NCI-H1694 (cell line): ENCODE measurements at regions not wholly inside any gene's neighbourhood (a gene's known extent, or its start where the extent isn't known, plus 50 kb on each side); places are given as distances from the start of the nearest gene placed in this dataset.
"Not testable (repeated sequence)": the region's sequence is repeated elsewhere in the genome, so short reads cannot be mapped to it uniquely, and the experiment has no call there.

Experiments
- DNase-seq: peaks from one replicate; lab custom pipeline; 2025; lab: John Stamatoyannopoulos, UW

DNA sequence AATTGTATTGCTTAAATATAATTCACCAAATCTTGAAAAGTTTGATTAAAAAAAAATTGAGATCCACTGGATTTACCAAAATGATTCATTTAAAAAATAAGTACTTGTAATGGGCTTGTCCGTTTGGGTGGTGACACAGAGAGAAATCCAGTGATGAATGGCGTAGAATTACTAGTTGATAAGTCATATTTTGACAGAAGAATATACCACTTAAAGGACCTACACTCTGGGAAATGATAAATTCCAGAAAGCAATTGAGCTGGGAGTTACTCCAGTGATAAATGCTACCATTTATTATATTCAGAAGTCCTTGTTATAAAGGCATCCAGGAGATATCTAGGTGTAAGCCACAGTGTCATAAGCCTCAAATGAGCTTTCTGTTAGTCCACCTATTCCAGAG, 141.8 kb upstream of the CFAP20DC start:
- DNase-seq = no peak

DNA sequence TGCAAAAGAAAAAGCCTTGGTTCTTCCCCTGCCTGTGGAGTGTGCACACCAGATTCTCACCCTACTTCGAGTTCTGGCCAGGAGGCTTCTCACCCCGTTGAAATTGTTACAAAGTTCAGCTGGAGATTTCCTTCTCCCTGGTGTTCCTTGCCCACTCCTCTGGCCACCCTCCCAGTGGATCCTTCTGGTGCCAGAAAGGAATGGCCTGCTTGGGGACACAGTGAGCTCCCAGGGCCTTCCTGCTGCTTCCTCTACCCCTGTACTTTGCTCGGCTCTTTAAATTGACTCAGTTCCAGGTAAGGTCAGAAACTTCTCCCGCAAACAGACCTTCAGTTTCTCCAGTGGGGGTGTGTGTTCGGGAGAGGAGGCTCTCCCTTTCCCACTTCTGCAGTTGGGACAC, 140.1 kb upstream of the CFAP20DC start:
- DNase-seq = no peak

DNA sequence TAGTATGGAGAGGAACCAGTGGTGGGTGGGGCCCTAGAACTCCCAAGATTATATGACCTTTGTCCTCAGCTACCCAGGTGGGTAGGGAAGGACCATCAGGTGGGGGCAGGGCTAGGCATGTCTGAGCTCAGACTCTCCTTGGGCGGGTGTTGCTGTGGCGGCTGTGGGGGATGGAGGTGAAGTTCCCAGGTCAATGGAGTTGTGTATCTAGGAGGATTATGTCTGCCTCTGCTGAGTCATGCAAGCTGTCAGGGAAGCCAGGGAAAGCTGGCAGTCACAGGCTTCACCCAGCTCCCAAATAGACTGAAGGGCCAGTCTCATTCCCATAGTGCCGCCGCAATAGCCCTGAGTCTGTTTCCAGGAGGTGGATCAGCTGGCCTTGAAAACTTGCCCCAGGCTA, 139.7 kb upstream of the CFAP20DC start:
- no peak for DNase-seq

DNA sequence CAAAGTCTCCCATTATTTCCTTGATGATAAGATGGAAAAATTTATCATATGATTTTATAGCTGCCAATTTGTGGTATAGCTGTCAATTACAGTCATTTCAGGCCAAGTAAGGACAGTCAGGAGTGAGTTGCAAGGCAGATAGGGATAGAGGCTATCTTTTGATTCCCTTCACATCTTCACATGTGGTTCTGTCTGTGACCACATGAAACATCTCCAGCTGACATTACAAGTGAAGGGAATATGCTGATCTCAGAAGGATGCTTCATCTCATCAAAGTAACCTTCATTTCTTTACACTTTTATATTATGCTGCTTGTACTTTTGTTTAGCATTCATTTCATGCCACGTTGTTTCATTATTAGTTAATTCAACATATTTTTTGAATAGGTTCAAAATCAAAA, 136.9 kb upstream of the CFAP20DC start:
- no peak for DNase-seq

DNA sequence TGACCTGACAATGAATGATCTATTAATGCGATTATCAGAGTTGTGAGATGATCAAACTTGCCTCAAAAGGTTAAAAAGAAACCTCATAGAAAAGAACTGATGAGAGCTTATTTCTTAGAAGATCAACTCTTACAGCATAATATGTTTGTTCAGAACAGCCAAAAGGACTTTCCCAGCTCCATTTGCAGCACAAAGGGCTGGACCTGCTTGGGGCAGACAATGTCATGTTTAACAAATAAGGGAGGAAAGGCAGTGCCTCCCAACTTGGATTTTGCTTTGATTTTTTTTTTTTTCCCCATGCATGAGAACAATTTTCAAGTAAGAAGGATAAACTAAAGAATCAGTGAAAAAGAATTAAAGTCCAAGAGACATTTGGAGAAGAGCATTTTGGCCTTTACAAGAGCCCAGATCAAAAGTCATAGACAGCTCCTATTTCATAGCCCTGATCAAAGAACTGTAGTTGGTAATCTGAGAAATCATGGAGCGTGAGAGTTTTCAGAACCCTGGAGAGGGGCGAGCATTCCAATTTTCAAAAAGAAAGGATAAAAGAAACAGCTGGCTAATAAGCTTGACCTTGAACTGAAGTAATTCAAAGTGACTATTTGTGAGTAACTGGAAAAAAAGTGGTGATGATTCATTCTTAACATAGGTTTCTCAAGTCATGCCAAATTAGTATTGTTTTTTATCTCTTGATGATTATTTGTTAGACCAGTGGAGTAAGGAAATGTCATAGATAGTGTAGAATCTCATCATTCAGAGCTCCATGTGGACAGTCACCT, 136.0 kb upstream of the CFAP20DC start:
- no peak for DNase-seq

DNA sequence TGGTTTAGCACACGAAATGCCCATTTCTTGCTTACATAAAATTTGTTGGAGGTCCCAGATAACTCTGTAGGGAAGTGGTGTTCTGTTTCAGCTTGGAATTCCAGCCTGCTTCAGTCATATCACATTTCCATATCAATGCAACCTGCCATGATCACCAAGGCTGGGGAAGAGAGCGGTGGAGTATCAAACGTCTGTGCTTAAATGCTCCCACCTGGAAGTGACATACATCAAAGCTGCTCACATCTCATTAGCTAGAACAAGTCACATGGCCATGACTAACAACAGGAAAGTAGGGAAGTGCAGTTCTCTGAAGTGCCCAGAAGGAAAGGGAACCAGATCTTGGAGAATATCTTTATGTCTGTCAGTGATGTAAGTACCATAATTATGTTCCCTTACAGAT, 130.2 kb upstream of the CFAP20DC start:
- no peak for DNase-seq

DNA sequence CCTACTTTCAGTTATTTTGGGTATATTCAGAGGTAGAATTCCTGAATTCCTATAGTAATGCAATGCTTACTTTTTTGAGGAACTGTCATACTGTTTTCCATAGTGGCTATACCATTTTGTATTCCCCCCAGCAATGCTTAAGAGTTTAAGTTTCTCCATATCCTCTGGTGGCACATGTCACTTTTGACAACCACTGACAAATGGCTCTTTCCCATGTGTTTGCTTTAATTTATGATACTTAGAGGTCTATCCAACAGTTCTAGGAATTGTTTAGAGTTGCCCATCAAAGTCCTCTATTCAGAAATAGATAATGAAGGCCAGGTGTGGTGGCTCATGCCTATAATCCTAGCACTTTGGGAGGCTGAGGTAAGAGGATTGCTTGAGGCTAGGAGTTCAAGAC, 128.9 kb upstream of the CFAP20DC start:
- DNase-seq = no peak

DNA sequence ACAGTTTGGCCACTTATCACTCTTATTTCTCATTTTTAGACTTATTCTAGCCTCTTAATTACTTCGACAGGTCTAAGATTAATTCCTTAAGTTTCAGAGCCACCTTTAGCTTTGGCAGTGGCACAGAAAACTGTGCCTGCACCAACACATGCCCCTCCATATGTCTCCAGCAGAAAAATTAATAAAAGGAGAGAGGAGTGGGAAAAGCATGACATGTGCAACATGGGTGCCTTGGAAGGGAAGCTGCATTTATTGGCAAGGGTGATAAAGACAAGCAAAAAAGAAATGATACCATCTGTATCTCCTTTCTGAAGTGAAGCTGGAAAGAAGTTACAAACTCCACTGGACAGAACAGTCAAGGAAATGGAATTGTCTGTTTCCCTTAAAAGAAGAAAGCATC, 121.7 kb upstream of the CFAP20DC start:
- DNase-seq = no peak

DNA sequence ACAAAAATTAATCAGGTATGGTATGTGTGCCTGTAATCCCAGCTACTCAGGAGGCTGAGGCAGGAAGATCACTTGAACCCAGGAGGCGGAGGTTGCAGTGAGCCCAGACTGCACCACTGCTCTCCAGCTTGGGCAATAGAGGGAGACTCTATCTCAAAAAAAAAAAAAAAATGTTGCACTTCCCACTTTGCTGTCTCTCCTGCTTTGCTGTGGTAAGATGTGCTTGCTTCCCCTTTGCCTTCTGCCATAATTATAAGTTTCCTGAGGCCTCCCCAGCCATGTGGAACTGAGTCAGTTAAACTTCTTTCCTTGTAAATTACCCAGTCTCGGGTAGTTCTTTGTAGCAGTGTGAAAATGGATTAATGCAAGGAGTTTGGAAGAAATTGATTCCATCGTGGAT, 120.3 kb upstream of the CFAP20DC start:
- not testable (repeated sequence) for DNase-seq

DNA sequence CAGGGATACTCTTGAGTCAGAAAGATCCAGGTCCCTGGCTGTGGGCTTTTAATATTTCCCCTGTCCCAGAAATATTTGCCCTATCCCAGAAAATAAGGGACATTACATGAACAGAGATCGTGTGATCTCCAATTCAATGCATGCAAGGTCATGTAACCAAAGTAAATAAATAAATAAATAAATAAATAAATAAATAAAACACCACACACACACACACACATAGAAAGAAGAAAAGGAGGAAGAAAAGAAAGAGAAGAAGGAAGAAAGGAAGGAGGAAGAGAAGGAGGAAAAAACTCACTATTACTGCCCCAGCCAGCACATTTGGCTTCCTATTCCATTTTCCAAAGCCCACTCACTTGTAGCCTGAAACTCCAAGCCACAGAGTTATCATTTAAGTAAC, 117.9 kb upstream of the CFAP20DC start:
- no peak for DNase-seq

DNA sequence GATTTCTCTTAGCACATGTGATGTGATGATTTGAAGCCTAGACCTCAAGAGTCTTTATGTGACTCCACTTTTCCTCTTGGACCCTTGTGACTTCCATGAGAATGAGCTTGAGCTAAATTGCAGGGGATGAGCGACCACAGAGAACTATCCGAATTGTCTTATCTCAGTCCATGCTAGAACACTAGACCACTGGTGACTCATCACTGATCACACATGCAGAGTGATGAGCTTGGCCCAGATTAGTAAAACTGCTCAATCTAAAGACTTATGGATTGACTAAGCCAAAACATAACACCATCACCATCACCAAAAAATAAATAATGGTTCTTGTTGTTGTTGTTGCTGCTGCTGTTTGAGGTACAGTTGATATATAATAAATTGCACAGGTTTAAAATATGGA, 114.1 kb upstream of the CFAP20DC start:
- no peak for DNase-seq

DNA sequence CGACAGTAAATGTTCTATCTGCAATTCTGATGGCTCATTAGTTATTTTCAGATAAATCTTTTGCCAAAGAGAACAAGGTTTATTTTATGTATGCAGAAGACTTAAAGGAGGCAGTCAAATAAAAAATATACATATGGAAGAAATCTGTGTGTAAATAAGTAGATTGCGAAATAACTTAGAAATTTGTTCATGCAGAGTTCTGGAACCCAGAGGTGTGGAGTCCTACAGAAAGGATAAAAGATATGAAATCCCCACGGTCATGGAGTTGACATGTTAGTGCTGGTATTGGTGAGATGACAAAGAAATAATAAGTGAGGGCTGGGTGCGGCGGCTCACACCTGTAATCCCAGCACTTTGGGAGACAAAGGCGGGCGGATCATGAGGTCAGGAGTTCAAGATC, 111.2 kb upstream of the CFAP20DC start:
- no peak for DNase-seq

DNA sequence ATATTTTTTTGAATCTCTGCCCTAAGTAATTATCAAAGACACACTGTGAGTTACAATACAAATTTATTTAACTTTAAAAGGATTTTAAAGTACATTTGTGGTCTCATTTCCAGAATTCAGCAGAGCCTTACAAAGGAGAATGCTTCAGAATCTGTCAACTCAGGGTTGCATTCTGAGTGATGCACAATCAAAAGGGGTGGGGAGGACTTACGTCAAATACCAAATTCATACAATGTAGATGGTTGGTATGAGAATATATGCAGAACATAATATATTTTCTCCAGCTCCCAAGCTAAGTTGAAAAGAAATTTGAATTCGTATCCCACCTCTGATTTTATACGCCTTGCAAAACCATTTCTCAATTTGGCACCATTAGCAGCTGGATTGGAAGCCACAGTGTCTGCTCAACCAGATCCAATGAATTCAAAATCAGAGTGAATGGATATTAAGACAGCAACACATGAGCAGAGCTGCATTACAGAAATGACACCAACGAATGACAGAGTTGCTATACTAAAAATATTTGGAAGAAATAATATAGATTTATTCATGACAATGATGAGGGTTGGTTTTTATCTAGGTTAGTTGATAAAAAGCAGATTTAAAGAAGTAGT, 110.4 kb upstream of the CFAP20DC start:
- DNase-seq = no peak

DNA sequence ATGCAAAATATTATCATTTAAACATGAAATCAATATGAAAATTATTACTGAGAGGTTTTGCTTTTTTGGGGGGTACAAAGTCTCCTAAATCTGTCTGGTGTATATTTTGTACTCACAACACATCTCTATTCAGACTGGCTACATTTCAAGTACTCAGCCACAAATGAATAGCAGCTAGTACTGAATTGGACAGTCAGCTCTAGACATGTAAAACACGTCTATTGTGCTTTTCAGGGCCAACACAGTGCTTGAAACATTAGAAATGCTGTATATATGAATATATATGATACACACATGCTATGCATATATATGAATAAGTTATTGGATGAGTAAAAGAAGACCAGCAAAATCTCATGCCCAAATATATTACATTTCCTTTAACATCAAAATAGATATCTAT, 103.8 kb upstream of the CFAP20DC start:
- no peak for DNase-seq

DNA sequence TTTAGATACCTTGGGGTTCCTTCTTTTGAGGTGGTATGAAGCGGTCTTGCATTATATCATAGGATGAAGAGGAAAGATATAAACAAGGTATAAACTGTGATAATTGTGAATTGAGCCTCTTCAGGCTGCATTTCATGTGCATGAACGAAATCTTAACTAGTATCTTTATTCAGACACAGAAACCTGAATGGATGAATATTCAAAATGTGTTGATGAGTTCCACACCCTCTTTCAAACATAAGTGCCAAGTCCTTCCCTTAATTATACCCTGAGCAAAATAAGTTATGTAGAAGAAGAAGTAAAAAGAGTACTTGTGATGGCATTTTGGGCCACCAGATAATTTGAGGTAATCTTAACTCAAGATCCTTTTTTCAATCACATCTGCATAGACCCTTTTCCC, 103.1 kb upstream of the CFAP20DC start:
- DNase-seq = no peak

DNA sequence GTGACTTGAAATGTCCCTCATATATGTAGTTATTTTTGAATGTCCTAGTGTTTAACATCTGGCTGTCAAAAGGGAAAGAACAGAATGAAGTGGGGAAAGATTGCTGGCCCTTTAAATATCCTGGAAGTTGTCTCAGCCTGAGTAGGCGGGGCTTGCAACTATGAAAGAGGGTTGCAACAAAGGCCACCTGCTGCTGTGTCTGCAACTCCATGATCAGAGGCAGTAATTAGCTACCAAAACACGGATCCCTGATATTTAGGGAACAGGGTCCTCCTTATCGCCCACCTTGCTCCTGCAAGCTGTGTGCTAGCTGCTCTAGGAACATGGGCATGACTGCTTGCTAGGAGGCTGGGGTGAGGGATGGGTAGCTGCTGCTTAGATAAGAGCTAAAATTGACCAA, 100.2 kb upstream of the CFAP20DC start:
- no peak for DNase-seq

DNA sequence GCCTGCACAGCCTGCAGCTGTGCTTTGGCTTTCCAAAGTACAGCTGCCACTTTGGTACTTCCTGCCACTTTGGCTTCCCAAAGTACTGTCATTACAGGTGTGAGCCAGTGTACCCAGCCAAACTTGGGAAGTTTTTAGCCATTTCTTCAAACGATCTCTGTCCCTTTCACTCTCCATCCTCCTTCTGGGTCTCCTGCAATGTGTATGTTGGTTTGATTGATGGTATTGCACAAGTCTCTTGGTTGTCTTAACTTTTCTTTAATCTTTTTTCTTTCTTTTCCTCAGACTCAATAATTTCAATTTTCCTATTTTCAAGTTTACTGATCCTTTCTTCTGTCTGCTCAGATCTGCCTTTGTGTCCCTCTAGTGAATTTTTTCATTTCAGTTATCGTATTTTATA, 99.3 kb upstream of the CFAP20DC start:
- no peak for DNase-seq

DNA sequence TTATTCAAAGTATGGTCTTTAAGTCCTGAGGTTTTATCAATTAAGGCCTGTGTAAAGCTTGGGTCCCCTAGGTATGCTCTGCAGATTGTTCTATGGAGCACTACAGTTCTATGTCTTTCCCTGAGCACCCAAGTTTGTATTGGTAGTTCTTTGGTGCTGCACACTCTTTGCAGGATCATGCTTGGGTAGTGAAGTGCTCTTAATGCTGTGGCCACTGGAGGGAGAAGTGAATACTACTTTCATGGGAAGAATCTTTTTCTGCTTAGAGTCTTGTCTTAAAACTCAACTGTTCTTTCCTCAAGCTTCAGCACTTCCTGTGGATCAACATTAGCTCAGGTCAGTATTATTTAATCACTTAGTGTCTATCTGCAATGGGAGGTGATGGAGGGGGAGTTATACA, 93.6 kb upstream of the CFAP20DC start:
- no peak for DNase-seq

DNA sequence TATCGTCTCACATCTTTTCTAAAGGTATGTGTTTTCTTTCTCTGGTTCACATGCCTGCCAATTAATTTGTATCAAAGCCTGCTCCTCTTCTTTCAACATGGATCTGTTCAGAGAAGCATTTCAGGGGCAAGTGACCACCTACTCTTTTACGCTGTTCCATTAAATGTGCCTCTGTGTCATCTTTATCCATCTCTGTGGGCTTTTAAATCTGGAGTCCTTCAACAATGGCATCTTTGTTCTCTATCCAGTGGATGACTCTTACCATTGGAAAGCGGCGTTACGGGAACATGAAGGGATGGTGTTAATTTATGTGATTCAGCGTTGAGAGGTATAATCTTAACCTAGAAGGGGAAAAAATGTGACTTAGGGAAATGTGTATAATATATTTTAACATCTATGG, 92.7 kb upstream of the CFAP20DC start:
- no peak for DNase-seq

DNA sequence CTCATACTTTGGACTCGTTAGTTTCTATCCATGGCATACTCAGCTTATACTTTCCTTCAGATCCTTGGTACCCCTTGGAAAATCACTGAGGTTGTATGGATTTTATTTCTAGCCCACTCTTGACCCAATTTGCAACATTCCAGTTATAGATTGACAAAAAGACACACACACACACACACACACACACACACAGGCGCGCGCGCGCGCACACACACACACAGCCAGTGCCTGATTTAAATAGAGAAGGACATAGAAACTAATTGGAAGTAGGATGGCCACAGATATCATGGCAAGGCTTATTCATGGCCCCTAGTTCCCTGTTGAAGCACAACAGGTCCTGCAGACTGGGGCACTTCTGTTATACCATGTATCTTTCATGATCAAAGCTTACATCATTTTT, 89.1 kb upstream of the CFAP20DC start:
- DNase-seq = no peak

DNA sequence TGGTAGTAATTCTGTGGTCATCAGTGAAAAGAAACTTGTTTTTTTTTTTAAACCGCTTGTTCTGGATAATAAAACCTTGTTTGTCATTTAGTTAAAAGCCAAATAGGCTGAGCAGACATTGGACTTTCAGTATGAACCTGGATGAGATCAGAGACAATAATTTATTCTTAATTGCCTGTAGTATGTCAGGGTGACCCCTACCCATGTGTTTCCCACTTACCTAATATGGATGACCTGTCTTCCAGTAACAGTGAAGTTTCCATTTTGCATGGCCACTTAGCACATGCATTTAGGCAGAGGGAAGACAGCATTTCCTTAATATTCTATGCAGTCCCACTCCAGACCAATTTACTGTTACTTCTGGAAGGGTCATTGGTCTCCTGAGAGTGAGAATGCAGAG, 87.6 kb upstream of the CFAP20DC start:
- DNase-seq = no peak

DNA sequence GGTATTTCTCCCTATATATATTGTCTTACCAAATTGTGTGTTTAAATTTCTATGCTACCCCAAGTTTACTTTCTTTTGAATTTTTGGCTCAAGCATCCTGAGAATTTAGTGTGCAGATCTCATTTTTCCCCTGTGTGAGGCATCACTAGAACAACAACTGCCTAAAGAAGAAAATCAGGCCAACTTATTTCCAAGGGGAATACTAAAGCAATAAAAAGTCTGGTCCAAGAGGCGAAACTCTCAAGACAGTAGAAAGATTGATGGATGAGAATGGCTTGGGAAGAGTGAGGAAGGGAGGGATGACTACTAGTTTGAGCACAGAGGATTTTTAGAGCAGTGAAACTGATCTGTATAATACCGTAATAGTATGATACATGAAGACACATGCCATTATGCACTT, 86.3 kb upstream of the CFAP20DC start:
- no peak for DNase-seq

DNA sequence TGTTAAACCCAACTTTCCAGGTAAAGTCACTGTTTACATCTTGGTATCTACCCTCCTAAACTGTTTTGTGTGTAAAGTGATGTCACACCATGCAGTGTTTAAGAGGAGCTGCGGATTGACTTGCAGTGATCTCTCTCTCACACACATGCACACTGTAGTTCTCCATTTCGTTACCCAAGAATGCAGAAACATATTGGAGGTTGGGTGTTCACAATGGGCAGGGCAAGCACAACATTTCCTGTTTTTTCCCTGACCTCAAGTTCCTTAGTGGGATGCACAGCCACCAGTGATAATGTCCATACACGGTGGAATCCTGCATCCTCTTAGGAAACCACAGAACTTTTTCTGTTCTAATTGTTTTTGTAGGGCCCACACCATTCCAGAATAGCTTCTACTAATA, 85.3 kb upstream of the CFAP20DC start:
- no peak for DNase-seq

DNA sequence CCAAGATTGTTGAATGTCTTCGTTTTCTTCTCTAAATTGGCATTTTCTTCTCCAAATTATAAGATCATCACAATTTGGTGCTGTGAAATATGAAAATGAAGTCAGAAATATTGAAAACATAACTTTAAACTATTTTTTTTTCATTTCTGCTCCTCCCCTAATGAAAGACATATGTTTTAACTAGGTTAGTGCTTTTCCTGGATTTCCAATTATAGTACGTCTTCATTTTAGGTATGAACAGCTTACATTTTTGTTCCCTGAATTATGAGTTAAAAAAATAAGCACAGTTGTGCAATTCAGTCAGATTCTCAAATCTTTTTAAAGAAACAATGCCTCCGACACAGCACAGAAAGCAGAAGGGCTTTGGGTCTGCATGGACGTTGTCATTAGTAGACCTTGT, 83.5 kb upstream of the CFAP20DC start:
- DNase-seq = no peak
